SK-N-MC (cell line): ENCODE measurements at regions not wholly inside any gene's neighbourhood (a gene's known extent, or its start where the extent isn't known, plus 50 kb on each side); places are given as distances from the start of the nearest gene placed in this dataset.

ENCODE experiments used
- DNase-seq: peaks from one replicate; pipeline ENCODE4 v3.0.0-alpha.2; 2011; ENCODE audit warnings: low read depth, low spot score
- H3K27ac ChIP-seq: fragments of 200-600 bp; sonication (generic); 2 replicates; pipeline ENCODE4 v1.5.1; 2016; ENCODE audit warnings: mixed run types
- H3K36me3 ChIP-seq: fragments of 200-600 bp; sonication (generic); 2 replicates; pipeline ENCODE4 v1.6.1; 2017; ENCODE audit warnings: antibody characterized with exemption, low read length, mixed read lengths; ENCODE audit not compliant: insufficient read depth
- H3K4me3 ChIP-seq: fragments of 200-600 bp; sonication (generic); 2 replicates; pipeline ENCODE4 v1.5.1; 2016
- H3K9ac ChIP-seq: fragments of 200-600 bp; sonication (generic); 2 replicates; pipeline ENCODE4 v1.8.0; 2017; ENCODE audit warnings: mixed run types, mixed read lengths; ENCODE audit not compliant: insufficient read length
- H3K9me3 ChIP-seq: fragments of 200-600 bp; sonication (generic); 2 replicates; pipeline ENCODE4 v1.6.1; 2017; ENCODE audit warnings: low read depth, mild to moderate bottlenecking, antibody characterized with exemption, low read length, moderate library complexity, mixed read lengths
- EZH2 ChIP-seq: fragments of 200-600 bp; sonication (generic); IDR thresholded peaks from one replicate; pipeline ENCODE4 v1.6.1; 2017; ENCODE audit warnings: antibody characterized with exemption
- FOXP2 ChIP-seq: optimal IDR thresholded peaks from 2 replicates; pipeline ENCODE3; 2011; ENCODE audit warnings: mild to moderate bottlenecking, moderate library complexity; ENCODE audit not compliant: insufficient read depth; ENCODE audit errors: extremely low read length, control extremely low read depth
- POLR2AphosphoS5 ChIP-seq: IDR thresholded peaks from 2 replicates; pipeline ENCODE4 v1.6.1; 2012; ENCODE audit warnings: mild to moderate bottlenecking, low read depth, low read length, borderline replicate concordance

DNA sequence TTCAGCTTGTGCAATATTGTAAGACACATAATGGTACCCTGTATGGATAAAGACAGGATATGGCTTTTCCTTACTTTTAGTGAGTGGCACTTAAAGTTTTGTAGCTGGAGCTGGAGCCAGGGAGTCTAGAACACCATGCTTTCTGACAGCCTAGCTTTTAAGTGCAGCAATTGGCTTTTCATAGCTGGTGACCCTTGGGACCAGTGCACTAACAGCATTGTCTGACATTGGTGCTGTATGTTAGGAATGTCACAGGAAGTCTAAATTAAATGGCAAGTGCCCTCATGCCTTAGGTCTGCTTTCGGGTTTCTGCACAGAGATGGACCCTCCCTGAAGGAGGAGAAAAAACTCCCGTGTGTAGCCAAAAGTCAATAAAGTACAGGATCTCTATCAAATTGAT is 628.2 kb downstream of the NR2F2 start:
- no peak for DNase-seq
- TF ChIP-seq EZH2, result no peak
- TF ChIP-seq POLR2AphosphoS5, result no peak
- no peak for TF ChIP-seq FOXP2

DNA sequence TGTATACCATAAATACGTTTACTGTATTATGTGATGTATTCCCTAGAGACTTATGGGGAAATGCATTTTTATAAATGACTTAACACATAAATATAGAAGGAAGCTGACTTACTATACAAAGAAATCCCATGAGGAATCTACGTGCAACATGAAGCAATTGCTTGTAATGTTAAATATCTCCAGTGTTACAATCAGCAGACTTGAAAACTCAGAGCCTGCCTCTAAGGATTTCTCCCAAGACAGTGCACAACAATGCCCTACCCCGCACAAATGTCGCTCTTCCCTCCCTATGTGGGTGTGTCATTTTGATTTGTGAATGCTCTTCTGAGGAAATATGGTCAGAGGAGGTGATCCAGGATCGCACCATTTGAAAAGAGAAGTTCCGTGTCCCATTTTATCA is 629.0 kb downstream of the NR2F2 start:
- Histone ChIP-seq H3K36me3 (no peaks in the 10 kb centered on the region), H3K27ac (no peak overlapping the region), H3K9me3 (no peaks in the 10 kb centered on the region), H3K9ac (no peak overlapping the region), H3K4me3 (no peak overlapping the region)
- TF ChIP-seq FOXP2, result no peak
- TF ChIP-seq EZH2, result no peak
- no peak for TF ChIP-seq POLR2AphosphoS5
- DNase-seq, result no peak

More for the DNA sequence above, 628.2 kb downstream of the NR2F2 start:
- Histone ChIP-seq H3K27ac (no peak overlapping the region), H3K36me3 (no peaks in the 10 kb centered on the region), H3K9me3 (no peaks in the 10 kb centered on the region), H3K9ac (no peak overlapping the region), H3K4me3 (no peak overlapping the region)

DNA sequence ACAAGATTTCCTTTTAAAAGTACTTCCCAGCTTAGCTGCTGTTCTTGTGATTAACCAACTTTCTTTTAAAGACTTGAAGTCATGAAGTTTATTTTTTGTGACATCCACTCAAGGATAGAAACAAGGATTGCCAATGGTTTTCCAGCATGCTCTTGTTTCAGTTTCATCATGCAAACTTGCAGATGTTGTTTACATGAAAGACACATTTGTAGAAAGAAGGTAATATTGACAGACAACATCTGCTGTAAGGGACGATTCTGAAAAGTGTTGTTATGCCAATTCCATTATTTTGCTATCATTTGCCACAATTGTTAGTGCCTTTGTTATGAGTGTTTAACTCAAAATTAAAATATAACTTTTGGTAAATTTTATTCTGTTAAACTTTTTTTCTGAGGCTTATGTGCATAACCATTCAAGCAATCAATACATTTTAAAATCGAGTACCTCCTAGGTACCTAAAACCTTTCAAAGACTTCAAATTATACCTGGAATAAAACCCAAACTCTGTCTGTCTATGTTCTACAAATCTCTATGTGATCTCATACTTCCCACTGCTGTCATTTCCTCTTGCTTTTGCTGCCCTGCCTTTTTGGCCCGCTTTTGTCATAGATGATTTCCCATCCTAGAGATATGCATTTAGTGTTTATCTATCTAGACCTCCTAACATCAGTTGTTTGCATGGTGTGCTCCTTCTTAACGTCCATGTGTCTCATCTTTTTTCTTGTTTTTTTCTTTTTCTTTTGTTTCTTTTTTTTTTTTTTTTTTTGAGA is 630.4 kb downstream of the NR2F2 start:
- H3K9me3 ChIP-seq, result no peaks in the 10 kb centered on the region
- no peak overlapping the region for H3K9ac ChIP-seq
- no peaks in the 10 kb centered on the region for H3K36me3 ChIP-seq
- DNase-seq, result no peak
- no peak overlapping the region for H3K27ac ChIP-seq
- TF ChIP-seq EZH2, result no peak
- no peak for TF ChIP-seq POLR2AphosphoS5
- TF ChIP-seq FOXP2, result no peak
- no peak overlapping the region for H3K4me3 ChIP-seq

DNA sequence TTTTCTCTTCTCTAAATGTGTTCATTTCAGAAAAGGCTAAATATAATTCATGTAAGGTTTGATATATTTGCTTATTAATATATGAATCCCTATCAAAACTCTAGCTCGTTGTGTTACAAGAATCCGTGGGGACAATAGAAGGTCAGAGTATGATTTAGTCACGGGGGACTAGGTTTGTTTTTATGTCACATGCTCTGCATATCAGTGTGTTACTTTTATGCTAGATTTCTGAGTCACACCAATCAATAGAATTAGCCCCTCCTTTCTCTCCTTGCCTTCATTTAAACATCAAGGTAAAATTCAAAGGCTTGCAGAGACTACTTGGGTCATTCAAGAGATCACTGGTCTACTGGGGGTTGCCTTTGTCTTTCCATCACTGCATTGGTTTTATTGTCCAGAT is 636.1 kb downstream of the NR2F2 start:
- Histone ChIP-seq H3K36me3 (no peaks in the 10 kb centered on the region), H3K27ac (no peak overlapping the region), H3K9me3 (no peaks in the 10 kb centered on the region), H3K9ac (no peak overlapping the region), H3K4me3 (no peak overlapping the region)
- TF ChIP-seq POLR2AphosphoS5, result no peak
- TF ChIP-seq FOXP2, result no peak
- TF ChIP-seq EZH2, result no peak
- no peak for DNase-seq

DNA sequence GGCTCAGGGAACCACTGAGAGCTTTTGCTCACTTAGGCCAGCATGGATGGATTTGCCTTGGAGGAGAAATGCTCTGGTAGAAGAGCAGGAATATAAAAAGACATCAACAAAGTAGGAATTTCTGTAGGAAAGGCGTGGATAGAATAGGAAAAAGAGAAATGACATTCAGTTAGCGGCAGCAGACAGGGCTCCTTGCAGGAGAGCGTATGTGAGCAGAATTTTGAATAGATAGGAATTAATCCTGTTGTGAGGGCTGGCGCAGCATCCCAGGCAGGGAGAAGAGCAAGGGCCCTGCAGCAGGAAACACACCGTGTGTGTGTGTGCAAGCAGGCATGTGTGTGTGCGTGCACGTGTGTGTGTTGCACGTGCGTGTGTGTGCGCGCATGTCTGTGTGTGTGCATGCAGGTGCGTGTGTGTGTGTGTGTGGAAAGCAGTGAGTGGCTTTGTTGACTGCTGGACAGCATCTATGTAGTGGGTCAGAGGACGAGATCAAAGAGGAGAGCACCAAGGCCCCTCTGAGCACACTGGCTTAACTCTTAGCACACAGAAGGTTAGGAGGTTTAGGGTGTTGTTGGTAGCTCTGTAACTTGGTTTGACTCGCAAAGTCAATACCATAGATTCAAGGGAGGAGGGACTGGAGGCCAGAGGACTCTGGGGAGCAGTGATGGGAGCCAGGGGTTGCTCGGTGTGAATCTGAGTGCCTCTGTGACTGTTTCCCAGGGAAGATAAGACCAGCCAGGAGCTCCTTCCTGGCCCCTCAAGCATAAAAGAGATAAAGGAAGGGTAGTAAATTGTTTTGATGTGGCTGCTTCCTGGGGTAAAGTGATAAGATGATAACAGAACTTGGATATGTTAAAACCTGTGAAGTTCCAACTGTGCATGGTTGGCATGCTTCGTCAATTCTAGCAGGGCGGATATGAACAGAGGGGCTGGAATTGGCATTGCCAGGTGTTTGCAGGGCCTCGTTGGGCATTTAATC is 639.5 kb downstream of the NR2F2 start:
- H3K9me3 ChIP-seq, result no peaks in the 10 kb centered on the region
- TF ChIP-seq POLR2AphosphoS5 (no peak), FOXP2 (no peak), EZH2 (no peak)
- H3K36me3 ChIP-seq, result no peaks in the 10 kb centered on the region
- no peak overlapping the region for H3K4me3 ChIP-seq
- H3K27ac ChIP-seq, result no peak overlapping the region
- DNase-seq, result no peak
- H3K9ac ChIP-seq, result no peak overlapping the region

DNA sequence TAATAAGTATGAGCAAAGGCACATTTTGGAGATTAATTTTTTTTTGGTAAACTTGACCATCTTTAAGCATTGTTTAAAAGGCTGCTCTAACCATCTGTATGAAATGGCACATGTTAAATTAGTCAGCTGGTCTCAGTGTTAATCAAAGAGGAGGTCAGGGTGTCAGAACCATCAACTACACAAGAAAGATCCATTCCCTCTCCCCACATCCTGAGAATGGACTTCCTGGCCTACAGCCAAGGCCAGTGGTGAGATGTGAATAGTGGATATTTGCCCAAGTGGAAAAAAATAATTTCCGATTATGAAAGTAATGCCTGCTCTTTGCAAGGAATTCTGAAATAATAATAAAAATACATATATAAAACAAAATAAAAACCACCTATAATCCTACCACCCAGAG is 641.7 kb downstream of the NR2F2 start:
- DNase-seq, result no peak
- H3K9me3 ChIP-seq, result no peaks in the 10 kb centered on the region
- no peak overlapping the region for H3K27ac ChIP-seq
- no peak overlapping the region for H3K9ac ChIP-seq
- TF ChIP-seq POLR2AphosphoS5 (no peak), FOXP2 (no peak), EZH2 (no peak)
- no peaks in the 10 kb centered on the region for H3K36me3 ChIP-seq
- H3K4me3 ChIP-seq, result no peak overlapping the region

DNA sequence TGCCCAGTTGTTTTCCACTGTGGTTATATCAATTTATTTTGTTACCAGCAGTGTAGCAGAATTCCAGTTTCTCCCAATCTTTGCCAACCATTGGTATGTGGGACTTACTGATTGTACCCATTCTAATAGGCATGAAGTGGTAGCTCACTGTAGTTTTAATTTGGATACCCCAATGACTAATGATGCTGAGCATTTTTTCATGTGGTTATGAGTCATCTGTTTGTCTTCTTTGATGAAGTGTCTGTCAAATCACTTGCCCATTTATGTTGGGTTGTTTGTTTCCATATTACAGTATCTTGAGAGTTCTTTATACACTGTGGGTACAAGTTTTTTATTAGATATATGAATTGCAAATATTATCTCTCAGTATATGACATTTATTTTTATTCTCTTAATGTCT is 644.3 kb downstream of the NR2F2 start:
- no peaks in the 10 kb centered on the region for H3K36me3 ChIP-seq
- H3K9ac ChIP-seq, result no peak overlapping the region
- no peak overlapping the region for H3K27ac ChIP-seq
- no peak for TF ChIP-seq FOXP2
- TF ChIP-seq EZH2, result no peak
- H3K9me3 ChIP-seq, result no peaks in the 10 kb centered on the region
- DNase-seq, result no peak
- H3K4me3 ChIP-seq, result no peak overlapping the region

DNA sequence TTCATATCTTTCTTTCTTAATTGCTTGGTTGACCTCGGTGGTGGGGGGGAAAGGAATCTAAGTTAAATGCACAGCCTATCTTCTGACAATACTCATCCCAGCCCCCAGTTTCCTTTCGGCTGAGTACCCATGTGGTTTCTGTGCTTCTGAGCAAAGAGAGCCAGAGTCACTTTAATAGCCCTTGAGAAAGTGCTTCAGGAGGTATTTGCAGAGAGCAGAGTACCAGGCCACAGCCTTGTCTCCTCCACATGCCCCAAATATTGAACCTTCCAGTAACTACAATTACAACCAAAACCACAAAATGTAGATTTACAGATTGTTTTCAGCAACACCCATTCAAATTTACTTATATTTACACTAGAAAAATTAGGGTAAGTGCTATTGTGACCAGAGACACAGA is 647.4 kb downstream of the NR2F2 start:
- Histone ChIP-seq H3K27ac (no peak overlapping the region), H3K36me3 (no peaks in the 10 kb centered on the region), H3K4me3 (no peak overlapping the region), H3K9ac (no peak overlapping the region), H3K9me3 (no peaks in the 10 kb centered on the region)
- no peak for TF ChIP-seq POLR2AphosphoS5
- no peak for TF ChIP-seq FOXP2
- TF ChIP-seq EZH2, result no peak
- no peak for DNase-seq
